ENCODE measurements at regions not wholly inside any gene's neighbourhood (a gene's known extent, or its start where the extent isn't known, plus 50 kb on each side); places are given as distances from the start of the nearest gene placed in this dataset.

DNA sequence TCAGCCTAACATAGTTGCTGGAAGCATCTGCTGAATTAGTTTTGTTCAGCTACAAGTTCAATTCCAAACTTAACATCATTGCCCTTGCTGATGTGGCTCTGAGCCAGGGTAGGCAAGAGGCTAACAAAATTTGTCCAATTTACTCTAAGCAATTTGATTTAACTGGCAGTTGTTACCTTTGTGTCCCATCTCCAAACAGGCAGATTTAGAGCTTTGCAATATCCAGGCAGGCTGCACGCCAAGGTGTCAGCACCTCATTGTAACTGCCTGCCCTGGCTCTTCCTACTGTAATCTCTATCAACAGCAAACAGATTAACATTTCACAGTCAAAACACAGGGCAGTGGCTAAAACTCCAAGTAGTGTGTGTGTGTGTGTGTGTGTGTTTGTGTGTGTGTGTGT lies 2070.6 kb downstream of the PCDH7 start:
- Histone ChIP-seq H3K4me2 (ENCODE audit: insufficient read depth in 1 of 2, low read depth in 2 of 2, low read length in 2 of 2) (no peak overlapping the region), H2AK5ac (ENCODE audit: low read depth, low read length) (no peak overlapping the region), H2AFZ (ENCODE audit: low read length) (peak overlapping the region; percentile 85), H3K23me2 (ENCODE audit: low read depth, low read length) (no peaks in the 10 kb centered on the region), H3K79me1 (ENCODE audit: low read depth, low read length) (no peaks in the 10 kb centered on the region), H3K18ac (ENCODE audit: extremely low read depth, low read length) (no peak overlapping the region), H2BK12ac (ENCODE audit: low read depth, low read length) (no peak overlapping the region), H2BK15ac (ENCODE audit: low read length) (no peak overlapping the region), H3K14ac (ENCODE audit: insufficient read length) (no peak overlapping the region), H3K36me3 (ENCODE audit: control insufficient read depth in 2 of 4, insufficient read depth in 4 of 4, low read length in 3 of 4) (no peaks in the 10 kb centered on the region), H2BK20ac (ENCODE audit: low read length) (no peak overlapping the region), H3K4me3 (ENCODE audit: extremely low read depth in 1 of 4, insufficient read depth in 2 of 4, low read depth in 3 of 4, low read length in 4 of 4) (no peak overlapping the region), H3K23ac (ENCODE audit: insufficient read length) (no peak overlapping the region), H4K5ac (ENCODE audit: insufficient read length, low read depth, low read length) (no peak overlapping the region), H3K56ac (replicated peaks; ENCODE audit: insufficient read length, low read depth, low read length) (no peak overlapping the region), H3K27me3 (replicated peaks in 1 of 4; ENCODE audit: control insufficient read depth in 3 of 4, extremely low read depth in 1 of 4, insufficient read depth in 3 of 4, low read length in 3 of 4) (no peaks in the 10 kb centered on the region), H3K4ac (replicated peaks; ENCODE audit: insufficient read length, low read depth, low read length) (no peak overlapping the region), H3K27ac (ENCODE audit: low read depth, low read length) (no peak overlapping the region), H2BK120ac (replicated peaks; ENCODE audit: low read depth, low read length) (no peak overlapping the region), H2BK5ac (ENCODE audit: low read depth, low read length) (no peak overlapping the region), H4K20me1 (replicated peaks in 1 of 2; ENCODE audit: control insufficient read depth in 1 of 2, insufficient read depth in 2 of 2, low read length in 2 of 2) (no peaks in the 10 kb centered on the region), H4K8ac (ENCODE audit: extremely low read depth, insufficient read depth, low read length) (no peak overlapping the region), H3K4me1 (replicated peaks in 1 of 4; ENCODE audit: control insufficient read depth in 3 of 4, insufficient read depth in 4 of 4, low read length in 3 of 4) (no peaks in the 10 kb centered on the region), H3K9me3 (ENCODE audit: insufficient read depth in 2 of 2, low read depth in 1 of 2, low read length in 1 of 2) (no peaks in the 10 kb centered on the region), H3K9ac (replicated peaks in 1 of 4; ENCODE audit: extremely low read depth in 1 of 4, low read depth in 3 of 4, low read length in 3 of 4) (no peak overlapping the region), H3K79me2 (ENCODE audit: control insufficient read depth in 1 of 2, insufficient read depth in 2 of 2, low read length in 2 of 2) (no peaks in the 10 kb centered on the region), H4K91ac (replicated peaks; ENCODE audit: insufficient read length, low read length) (no peak overlapping the region)
- TF ChIP-seq SIX5 (IDR thresholded peaks at IDR 0.05; ENCODE audit: low read depth, low read length) (no peak), TBP (IDR thresholded peaks at IDR 0.05; ENCODE audit: low read depth, low read length) (no peak), JUN (IDR thresholded peaks at IDR 0.05; ENCODE audit: low read depth, low read length) (no peak), HDAC6 (IDR thresholded peaks at IDR 0.05; ENCODE audit: low read depth, low read length) (no peak), MAFK (IDR thresholded peaks at IDR 0.05; ENCODE audit: low read depth, low read length) (no peak), SP4 (IDR thresholded peaks at IDR 0.05; ENCODE audit: low read length) (no peak), SRF (IDR thresholded peaks at IDR 0.05; ENCODE audit: low read depth, low read length) (no peak), CREB1 (IDR thresholded peaks at IDR 0.05) (no peak), EZH2 (IDR thresholded peaks at IDR 0.05; ENCODE audit: low read depth, low read length, severe bottlenecking) (no peak), BRCA1 (IDR thresholded peaks at IDR 0.05; ENCODE audit: low read depth, low read length) (no peak), POLR2A (IDR thresholded peaks at IDR 0.05; ENCODE audit: control extremely low read depth in 1 of 2, low read depth in 2 of 2, low read length in 2 of 2) (no peak), POLR2AphosphoS5 (IDR thresholded peaks at IDR 0.05; ENCODE audit: low read depth, low read length) (no peak)
- TF ChIP-seq, protein P1, sequence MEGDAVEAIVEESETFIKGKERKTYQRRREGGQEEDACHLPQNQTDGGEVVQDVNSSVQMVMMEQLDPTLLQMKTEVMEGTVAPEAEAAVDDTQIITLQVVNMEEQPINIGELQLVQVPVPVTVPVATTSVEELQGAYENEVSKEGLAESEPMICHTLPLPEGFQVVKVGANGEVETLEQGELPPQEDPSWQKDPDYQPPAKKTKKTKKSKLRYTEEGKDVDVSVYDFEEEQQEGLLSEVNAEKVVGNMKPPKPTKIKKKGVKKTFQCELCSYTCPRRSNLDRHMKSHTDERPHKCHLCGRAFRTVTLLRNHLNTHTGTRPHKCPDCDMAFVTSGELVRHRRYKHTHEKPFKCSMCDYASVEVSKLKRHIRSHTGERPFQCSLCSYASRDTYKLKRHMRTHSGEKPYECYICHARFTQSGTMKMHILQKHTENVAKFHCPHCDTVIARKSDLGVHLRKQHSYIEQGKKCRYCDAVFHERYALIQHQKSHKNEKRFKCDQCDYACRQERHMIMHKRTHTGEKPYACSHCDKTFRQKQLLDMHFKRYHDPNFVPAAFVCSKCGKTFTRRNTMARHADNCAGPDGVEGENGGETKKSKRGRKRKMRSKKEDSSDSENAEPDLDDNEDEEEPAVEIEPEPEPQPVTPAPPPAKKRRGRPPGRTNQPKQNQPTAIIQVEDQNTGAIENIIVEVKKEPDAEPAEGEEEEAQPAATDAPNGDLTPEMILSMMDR (IDR thresholded peaks at IDR 0.05; ENCODE audit: control extremely low read depth in 1 of 3, insufficient read depth in 1 of 3, low read depth in 1 of 3, low read length in 3 of 3) = no peak
- DNase-seq (ENCODE audit: low read depth in 1 of 2, low spot score in 2 of 2) = no peak
- 94% methylated on average over 1 of the region's 1 CpG; no CpG with 5 or more reads in 1 of the 2 experiments for WGBS, 2 experiments (ENCODE audit: extremely low coverage in 1 of 2, insufficient coverage in 1 of 2, insufficient read length in 1 of 2, insufficient replicate concordance in 2 of 2, low coverage in 1 of 2, low lambda C conversion rate in 2 of 2, missing lambda C conversion rate in 1 of 2)
- POLR2A ChIA-PET (ENCODE audit: partially characterized antibody) = no interaction called here
- FAIRE-seq = no peak
- CTCF ChIA-PET (ENCODE audit: partially characterized antibody) = interaction anchor here (1.7 kb wide), 1 partner anchor 15 kb away, joined by 5 read pairs; no protein-coding TSS in a partner anchor
